ENCODE measurements at regions not wholly inside any gene's neighbourhood (a gene's known extent, or its start where the extent isn't known, plus 50 kb on each side); places are given as distances from the start of the nearest gene placed in this dataset.
"Not testable (repeated sequence)": the region's sequence is repeated elsewhere in the genome, so short reads cannot be mapped to it uniquely, and the experiment has no call there.

GRCh38 chr16:21422824-21423223, 144.7 kb upstream of the CRYM start:
- DNase-seq (ENCODE audit: extremely low spot score): not testable (repeated sequence)
- WGBS: no CpG with 5 or more reads among the region's 7 CpGs

GRCh38 chr16:21404699-21405098, 126.6 kb upstream of the CRYM start:
- H3K27me3 ChIP-seq; H3K9me3 ChIP-seq; H3K4me3 ChIP-seq; intact Hi-C loops (cut with DNase I); DNase-seq (ENCODE audit: extremely low spot score); H3K27ac ChIP-seq (replicated peaks in 1 of 4); H3K36me3 ChIP-seq; H3K4me1 ChIP-seq: not testable (repeated sequence)
- no CpG with 5 or more reads among the region's 13 CpGs for WGBS

More at GRCh38 chr16:21422824-21423223, 144.7 kb upstream of the CRYM start:
- H3K9me3 ChIP-seq; H3K4me3 ChIP-seq; intact Hi-C loops (cut with DNase I); H3K27ac ChIP-seq (replicated peaks in 1 of 4); H3K27me3 ChIP-seq; H3K4me1 ChIP-seq; H3K36me3 ChIP-seq: not testable (repeated sequence)

GRCh38 chr16:21397866-21398265, 119.8 kb upstream of the CRYM start:
- H3K27ac ChIP-seq (replicated peaks in 1 of 4); H3K36me3 ChIP-seq; H3K27me3 ChIP-seq; H3K4me3 ChIP-seq; intact Hi-C loops (cut with DNase I); DNase-seq (ENCODE audit: extremely low spot score); H3K4me1 ChIP-seq; H3K9me3 ChIP-seq: not testable (repeated sequence)
- 90% methylated on average over 2 of the region's 5 CpGs for WGBS

- H3K4me3 ChIP-seq; H3K27me3 ChIP-seq; DNase-seq (ENCODE audit: extremely low spot score); H3K27ac ChIP-seq (replicated peaks in 1 of 4); H3K9me3 ChIP-seq; H3K4me1 ChIP-seq; intact Hi-C loops (cut with DNase I); H3K36me3 ChIP-seq: not testable (repeated sequence)
- WGBS: no CpG with 5 or more reads among the region's 4 CpGs
Observed at GRCh38 chr16:21396545-21396944, 118.5 kb upstream of the CRYM start.

- intact Hi-C loops (cut with DNase I); DNase-seq (ENCODE audit: extremely low spot score); H3K27me3 ChIP-seq; H3K27ac ChIP-seq (replicated peaks in 1 of 4); H3K9me3 ChIP-seq; H3K36me3 ChIP-seq; H3K4me3 ChIP-seq; H3K4me1 ChIP-seq: not testable (repeated sequence)
- no CpG with 5 or more reads among the region's 3 CpGs for WGBS
Observed at GRCh38 chr16:21390634-21391033, 112.5 kb upstream of the CRYM start.

- WGBS: no CpG with 5 or more reads among the region's 7 CpGs
- H3K36me3 ChIP-seq; DNase-seq (ENCODE audit: extremely low spot score); H3K27ac ChIP-seq (replicated peaks in 1 of 4); H3K4me3 ChIP-seq; H3K9me3 ChIP-seq; intact Hi-C loops (cut with DNase I); H3K27me3 ChIP-seq; H3K4me1 ChIP-seq: not testable (repeated sequence)
Observed at GRCh38 chr16:21389860-21390259, 111.8 kb upstream of the CRYM start.

- H3K27ac ChIP-seq (replicated peaks in 1 of 4); H3K36me3 ChIP-seq; H3K27me3 ChIP-seq; intact Hi-C loops (cut with DNase I); H3K4me1 ChIP-seq; H3K9me3 ChIP-seq; H3K4me3 ChIP-seq; DNase-seq (ENCODE audit: extremely low spot score): not testable (repeated sequence)
- 90% methylated on average over 2 of the region's 3 CpGs for WGBS
Observed at GRCh38 chr16:21387757-21388156, 109.7 kb upstream of the CRYM start.

- H3K27me3 ChIP-seq; intact Hi-C loops (cut with DNase I); H3K36me3 ChIP-seq; H3K9me3 ChIP-seq; H3K4me1 ChIP-seq; H3K4me3 ChIP-seq; DNase-seq (ENCODE audit: extremely low spot score); H3K27ac ChIP-seq (replicated peaks in 1 of 4): not testable (repeated sequence)
- WGBS: no CpG with 5 or more reads among the region's 5 CpGs
Observed at GRCh38 chr16:21386201-21386915, 108.3 kb upstream of the CRYM start.

- DNase-seq (ENCODE audit: extremely low spot score); H3K4me3 ChIP-seq; H3K27me3 ChIP-seq; H3K4me1 ChIP-seq; intact Hi-C loops (cut with DNase I); H3K9me3 ChIP-seq; H3K36me3 ChIP-seq; H3K27ac ChIP-seq (replicated peaks in 1 of 4): not testable (repeated sequence)
Observed at GRCh38 chr16:21383682-21384081, 105.6 kb upstream of the CRYM start.

- WGBS: 80% methylated on average over 1 of the region's 5 CpGs
- DNase-seq (ENCODE audit: extremely low spot score); H3K27me3 ChIP-seq; H3K4me3 ChIP-seq; intact Hi-C loops (cut with DNase I); H3K9me3 ChIP-seq; H3K27ac ChIP-seq (replicated peaks in 1 of 4); H3K36me3 ChIP-seq; H3K4me1 ChIP-seq: not testable (repeated sequence)
Observed at GRCh38 chr16:21379645-21380044, 101.6 kb upstream of the CRYM start.

GRCh38 chr16:21376196-21376899, 98.3 kb upstream of the CRYM start:
- H3K4me1 ChIP-seq; H3K27me3 ChIP-seq; H3K9me3 ChIP-seq; DNase-seq (ENCODE audit: extremely low spot score); H3K4me3 ChIP-seq; H3K27ac ChIP-seq (replicated peaks in 1 of 4); intact Hi-C loops (cut with DNase I); H3K36me3 ChIP-seq: not testable (repeated sequence)
- 95% methylated on average over 14 of the region's 22 CpGs for WGBS

- H3K36me3 ChIP-seq; H3K27ac ChIP-seq (replicated peaks in 1 of 4); H3K4me3 ChIP-seq; intact Hi-C loops (cut with DNase I); H3K4me1 ChIP-seq; H3K9me3 ChIP-seq; DNase-seq (ENCODE audit: extremely low spot score); H3K27me3 ChIP-seq: not testable (repeated sequence)
- WGBS: 73% methylated on average over 2 of the region's 4 CpGs
Observed at GRCh38 chr16:21375334-21375733, 97.2 kb upstream of the CRYM start.

GRCh38 chr16:21373454-21373853, 95.4 kb upstream of the CRYM start:
- DNase-seq (ENCODE audit: extremely low spot score); H3K27me3 ChIP-seq; H3K4me1 ChIP-seq; H3K27ac ChIP-seq (replicated peaks in 1 of 4); H3K9me3 ChIP-seq; H3K36me3 ChIP-seq; H3K4me3 ChIP-seq; intact Hi-C loops (cut with DNase I): not testable (repeated sequence)
- WGBS: 85% methylated on average over 2 of the region's 2 CpGs
